NCI-H526 (cell line): ENCODE measurements at regions not wholly inside any gene's neighbourhood (a gene's known extent, or its start where the extent isn't known, plus 50 kb on each side); places are given as distances from the start of the nearest gene placed in this dataset.

Experiments used
- DNase-seq, 2 experiments: peaks; one replicate each; lab custom pipeline; 2025; lab: John Stamatoyannopoulos, UW

DNA sequence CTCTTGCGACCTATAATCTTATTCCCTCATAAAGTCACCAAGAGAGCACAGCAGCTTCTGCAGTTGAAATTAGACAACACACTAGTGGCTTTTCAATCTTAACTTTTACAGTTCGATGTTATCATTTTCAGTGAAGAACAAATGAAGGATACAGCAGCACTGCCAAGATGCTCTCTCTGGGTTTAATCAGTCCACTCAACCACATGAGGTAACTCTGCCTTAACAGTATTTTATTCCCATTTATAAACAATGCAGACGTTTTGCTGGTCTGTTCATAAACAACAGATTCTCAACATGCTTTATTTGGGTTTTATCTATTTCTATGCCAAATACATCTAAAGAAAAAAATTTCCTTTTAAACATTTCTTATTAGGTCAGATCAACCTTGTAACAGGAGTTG is 646.0 kb upstream of the FAM241A start:
- DNase-seq = no peak

- no peak for DNase-seq
Measured at GRCh38 chr4:111499706-111500105, 645.5 kb upstream of the FAM241A start.

DNA sequence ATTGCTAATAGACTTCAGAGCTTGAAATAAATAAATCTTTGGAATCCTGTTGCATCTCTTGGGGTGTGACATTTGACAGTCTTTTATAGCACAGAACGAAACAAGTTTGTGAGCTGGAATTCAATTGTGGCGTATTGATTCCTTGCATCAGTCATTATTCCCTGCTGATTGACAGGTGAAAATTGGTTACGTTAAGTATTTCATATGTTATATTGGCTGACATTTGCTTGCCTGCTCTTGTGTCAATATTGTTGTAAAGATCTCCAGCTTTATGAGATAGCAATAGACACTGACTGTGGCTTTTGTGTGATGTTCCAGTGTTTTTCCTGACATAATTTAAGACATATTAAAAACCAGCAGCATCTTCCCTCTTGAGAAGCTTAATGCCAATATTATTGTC is 644.4 kb upstream of the FAM241A start:
- DNase-seq = no peak

- DNase-seq = no peak
Measured at GRCh38 chr4:111501946-111502345, 643.3 kb upstream of the FAM241A start.

DNA sequence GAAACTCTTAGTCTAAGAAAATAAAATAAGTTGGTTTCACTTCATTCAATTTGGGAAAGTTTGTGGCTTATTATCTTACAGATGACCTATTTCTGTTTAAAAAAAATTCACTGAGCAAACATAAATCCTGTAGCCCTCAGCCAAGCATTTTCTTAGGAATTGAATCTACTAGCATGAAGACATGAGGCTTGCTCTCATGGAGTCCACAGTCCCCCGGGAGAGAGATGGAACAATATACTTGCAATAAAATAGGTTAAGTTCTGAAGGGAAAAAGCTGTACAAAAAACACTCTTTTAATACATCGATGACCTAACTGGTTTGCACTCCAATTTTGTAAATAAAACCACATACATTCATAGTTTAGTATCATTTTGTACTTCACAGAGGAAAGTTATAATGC is 642.6 kb upstream of the FAM241A start:
- no peak for DNase-seq

DNA sequence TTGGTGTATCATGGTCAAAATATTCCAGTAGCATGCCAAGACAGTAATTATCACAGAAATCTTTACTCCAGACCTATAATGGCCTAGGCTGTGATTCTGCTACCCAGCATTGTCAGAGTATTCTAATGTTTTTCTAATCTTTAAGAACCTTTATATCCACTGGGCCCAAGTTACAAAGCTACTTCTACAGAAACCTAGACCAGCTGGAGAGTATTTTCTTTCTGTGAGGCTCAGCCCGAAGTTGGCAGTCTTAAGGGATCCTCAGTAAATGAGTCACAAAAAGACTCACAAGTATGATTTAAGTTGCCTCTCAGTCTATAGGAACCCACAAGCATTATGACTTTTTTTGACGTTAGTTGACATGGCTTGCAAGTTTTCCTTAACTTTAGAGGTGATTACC is 638.5 kb upstream of the FAM241A start:
- DNase-seq = no peak

GRCh38 chr4:111510535-111510934 is 634.7 kb upstream of the FAM241A start:
- no peak for DNase-seq

GRCh38 chr4:111512081-111512783 is 633.0 kb upstream of the FAM241A start:
- DNase-seq = no peak

GRCh38 chr4:111519683-111520082 is 625.6 kb upstream of the FAM241A start:
- no peak for DNase-seq

GRCh38 chr4:111530446-111530845 is 614.8 kb upstream of the FAM241A start:
- no peak for DNase-seq

GRCh38 chr4:111535792-111536191 is 609.5 kb upstream of the FAM241A start:
- DNase-seq = no peak

DNA sequence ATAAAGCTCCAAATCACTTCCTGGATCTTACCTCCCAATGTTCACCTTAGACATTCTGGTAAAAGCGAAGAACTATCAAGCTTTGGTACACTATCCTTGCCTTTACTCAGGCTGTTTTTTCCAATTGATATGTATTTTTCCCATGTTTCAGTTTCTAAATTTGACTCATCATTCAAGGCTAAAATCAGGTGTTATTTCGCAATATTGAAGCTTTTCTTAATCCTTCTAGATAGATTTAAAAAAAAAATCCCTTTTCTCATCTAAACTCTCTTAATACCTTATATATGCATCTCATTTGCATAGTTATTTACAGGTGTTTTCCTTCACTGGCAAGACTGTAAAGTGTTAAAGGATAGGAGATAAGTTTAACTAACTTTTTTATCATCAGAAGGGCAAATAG is 608.1 kb upstream of the FAM241A start:
- no peak for DNase-seq

DNA sequence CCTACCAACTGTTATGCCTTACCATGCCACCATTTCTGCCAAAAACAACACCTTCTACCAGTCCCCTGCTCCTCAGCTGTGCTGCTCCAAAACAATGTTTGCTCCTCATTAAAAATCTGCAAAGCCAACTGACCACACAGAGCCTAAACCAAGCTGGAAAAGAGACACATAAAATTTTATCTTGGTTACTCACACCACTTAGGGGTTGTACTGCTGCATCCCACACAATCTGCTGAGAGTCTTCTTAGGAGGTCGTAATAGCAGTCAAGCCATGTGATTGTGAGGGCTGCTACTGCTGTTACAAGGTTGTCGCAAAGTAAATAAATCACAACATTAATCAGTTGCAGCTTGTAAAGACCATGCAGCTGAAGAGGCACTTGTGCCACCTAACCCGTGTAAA is 607.4 kb upstream of the FAM241A start:
- no peak for DNase-seq

DNA sequence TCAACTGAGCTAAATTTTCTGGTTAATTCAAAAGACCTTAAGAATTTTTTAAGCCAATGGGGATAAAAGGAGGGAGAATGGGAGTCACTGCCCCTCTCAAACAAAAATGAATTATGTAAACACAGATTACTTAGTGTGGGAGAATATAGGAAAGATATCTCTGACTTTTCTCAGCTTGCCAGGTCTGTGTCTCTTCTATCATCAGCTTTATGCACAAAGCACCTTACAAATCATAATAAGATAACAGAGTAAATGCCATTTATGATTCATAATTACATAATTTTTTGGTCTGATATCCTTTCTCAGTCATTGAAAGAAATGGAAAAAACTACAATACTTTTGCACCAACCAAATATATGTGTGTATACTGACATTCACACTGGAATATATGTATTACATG is 604.6 kb upstream of the FAM241A start:
- DNase-seq = no peak

GRCh38 chr4:111542056-111542455 is 603.2 kb upstream of the FAM241A start:
- DNase-seq = no peak

DNA sequence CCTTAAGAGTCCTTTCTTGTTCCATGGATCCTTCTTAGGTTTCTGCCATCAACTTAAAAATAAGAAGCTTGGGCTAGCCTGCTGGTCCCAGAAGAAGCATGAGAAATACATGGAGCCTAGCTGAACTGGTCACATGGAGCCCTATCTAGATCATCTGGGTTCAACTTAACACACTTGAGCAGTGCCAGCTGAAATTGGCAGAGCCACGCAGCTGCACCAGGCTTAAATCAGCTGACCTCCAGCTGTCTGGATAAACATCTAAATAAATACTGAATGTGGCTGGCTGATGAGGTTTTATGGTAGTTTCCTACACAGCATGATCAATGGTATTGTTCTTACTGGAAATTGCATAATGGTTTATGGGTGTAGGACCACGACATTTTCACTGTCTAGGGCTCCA is 598.4 kb upstream of the FAM241A start:
- DNase-seq = no peak

- no peak for DNase-seq
Measured at GRCh38 chr4:111556141-111556781, 589.0 kb upstream of the FAM241A start.

- no peak for DNase-seq
Measured at GRCh38 chr4:111556851-111557250, 588.4 kb upstream of the FAM241A start.

DNA sequence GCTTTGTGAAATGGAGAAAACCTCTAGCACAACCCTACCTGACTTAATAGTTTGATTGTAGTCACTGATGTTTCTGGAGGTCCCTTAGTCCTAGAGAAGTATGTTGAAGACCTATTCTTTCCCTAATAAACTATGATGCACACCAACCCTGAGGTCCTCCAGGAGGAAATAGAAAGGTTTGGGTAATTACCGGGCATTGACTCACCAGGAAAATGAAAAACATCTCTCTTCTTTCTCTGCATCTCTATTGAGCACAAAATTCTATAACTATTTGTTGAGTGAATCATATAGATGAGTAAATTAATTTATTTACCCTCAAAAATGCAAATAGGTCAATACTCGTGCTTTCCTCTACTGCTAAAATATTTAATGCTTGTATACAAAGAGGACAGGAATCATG is 582.4 kb upstream of the FAM241A start:
- no peak for DNase-seq

GRCh38 chr4:111572470-111572869 is 572.8 kb upstream of the FAM241A start:
- no peak for DNase-seq

- no peak for DNase-seq
Measured at GRCh38 chr4:111573386-111573785, 571.9 kb upstream of the FAM241A start.

DNA sequence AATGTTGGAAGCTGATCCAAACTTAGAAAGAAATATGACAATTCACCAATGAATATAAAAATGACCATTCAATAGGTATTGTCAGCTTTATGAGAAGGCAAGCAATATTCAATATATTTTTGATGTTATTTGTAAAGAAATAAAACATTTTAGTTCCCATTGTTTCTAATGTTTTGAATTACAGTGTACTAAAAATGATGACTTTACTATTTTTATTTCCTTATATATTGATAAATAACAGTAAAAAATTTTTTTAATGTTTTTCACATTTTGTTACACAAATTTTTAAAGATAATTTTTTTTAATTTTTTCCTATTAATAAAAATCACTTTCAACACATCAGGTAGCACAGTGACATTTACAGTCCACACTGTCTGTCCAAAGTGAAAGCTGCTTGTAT is 565.5 kb upstream of the FAM241A start:
- DNase-seq = no peak

GRCh38 chr4:111595456-111595855 is 549.8 kb upstream of the FAM241A start:
- DNase-seq = no peak

DNA sequence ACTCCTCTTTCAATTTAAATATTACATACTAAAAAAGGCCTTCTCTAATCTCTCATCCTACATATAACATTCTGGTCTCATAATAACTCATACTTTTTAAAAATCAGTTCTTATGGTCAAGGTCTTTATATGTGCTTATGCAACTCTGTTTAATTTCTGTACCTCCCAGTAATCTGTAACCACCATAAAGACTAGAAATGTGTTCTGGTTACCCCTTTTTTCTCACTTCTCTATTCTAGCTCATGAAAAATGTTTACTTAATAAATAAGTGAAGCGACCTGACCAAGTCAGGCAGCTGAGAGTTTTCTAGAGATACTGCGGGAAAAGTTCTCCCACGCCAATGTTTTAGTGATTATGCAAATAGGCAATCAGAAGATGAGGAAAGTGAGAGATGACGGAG is 548.8 kb upstream of the FAM241A start:
- no peak for DNase-seq
